ENCODE measurements at regions not wholly inside any gene's neighbourhood (a gene's known extent, or its start where the extent isn't known, plus 50 kb on each side); places are given as distances from the start of the nearest gene placed in this dataset.
"Not testable (repeated sequence)": the region's sequence is repeated elsewhere in the genome, so short reads cannot be mapped to it uniquely, and the experiment has no call there.

DNA sequence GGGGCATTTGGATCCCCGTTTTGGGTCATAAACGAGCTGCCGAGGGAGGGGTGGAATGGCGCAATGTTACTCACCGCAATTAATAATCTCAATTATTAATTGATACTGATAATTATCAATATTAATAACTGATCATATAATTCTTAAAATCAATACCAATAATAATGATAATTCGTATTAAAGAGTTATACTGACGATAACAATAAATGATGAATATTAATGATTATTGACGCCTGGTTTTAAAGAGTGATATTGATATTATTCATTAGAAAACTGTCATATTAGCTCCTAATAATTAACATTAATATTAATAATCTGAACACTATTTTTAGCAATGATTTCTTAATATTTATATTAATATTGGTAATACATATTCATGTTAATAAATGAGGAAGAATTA is 92.4 kb downstream of the OTOP1 start:
- not testable (repeated sequence) for TF ChIP-seq ARNT, PKNOX1, SP1 (IDR thresholded peaks at IDR 0.05)
